HG02970 (cell line): ENCODE measurements at regions not wholly inside any gene's neighbourhood (a gene's known extent, or its start where the extent isn't known, plus 50 kb on each side); places are given as distances from the start of the nearest gene placed in this dataset.

Source experiments
- ATAC-seq: cut with Tn5 transposase; IDR thresholded peaks from one replicate; pipeline ENCODE4 v1.9.1; 2021; ENCODE audit warnings: mild to moderate bottlenecking, moderate library complexity, moderate number of reproducible peaks; ENCODE audit not compliant: unreplicated experiment, low FRiP score

DNA sequence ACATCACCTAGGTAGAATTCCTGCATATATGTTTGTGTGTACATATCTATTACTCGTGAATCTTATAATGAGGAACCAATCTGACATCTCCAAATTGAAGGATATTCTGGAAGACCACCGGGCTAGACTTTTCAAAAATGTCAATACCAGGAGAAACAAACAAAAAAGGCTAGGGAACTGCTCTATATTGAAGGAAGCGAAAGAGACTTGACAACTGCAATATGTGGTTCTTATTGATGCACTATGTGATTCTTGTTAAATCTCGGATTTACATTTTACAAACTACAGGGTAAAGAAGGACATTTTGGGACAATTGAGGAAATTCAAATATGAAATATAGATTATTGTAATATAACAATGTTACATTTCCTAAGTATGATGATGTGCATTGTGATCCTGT lies 137.5 kb upstream of the CCDC54 start:
- ATAC-seq: no peak

DNA sequence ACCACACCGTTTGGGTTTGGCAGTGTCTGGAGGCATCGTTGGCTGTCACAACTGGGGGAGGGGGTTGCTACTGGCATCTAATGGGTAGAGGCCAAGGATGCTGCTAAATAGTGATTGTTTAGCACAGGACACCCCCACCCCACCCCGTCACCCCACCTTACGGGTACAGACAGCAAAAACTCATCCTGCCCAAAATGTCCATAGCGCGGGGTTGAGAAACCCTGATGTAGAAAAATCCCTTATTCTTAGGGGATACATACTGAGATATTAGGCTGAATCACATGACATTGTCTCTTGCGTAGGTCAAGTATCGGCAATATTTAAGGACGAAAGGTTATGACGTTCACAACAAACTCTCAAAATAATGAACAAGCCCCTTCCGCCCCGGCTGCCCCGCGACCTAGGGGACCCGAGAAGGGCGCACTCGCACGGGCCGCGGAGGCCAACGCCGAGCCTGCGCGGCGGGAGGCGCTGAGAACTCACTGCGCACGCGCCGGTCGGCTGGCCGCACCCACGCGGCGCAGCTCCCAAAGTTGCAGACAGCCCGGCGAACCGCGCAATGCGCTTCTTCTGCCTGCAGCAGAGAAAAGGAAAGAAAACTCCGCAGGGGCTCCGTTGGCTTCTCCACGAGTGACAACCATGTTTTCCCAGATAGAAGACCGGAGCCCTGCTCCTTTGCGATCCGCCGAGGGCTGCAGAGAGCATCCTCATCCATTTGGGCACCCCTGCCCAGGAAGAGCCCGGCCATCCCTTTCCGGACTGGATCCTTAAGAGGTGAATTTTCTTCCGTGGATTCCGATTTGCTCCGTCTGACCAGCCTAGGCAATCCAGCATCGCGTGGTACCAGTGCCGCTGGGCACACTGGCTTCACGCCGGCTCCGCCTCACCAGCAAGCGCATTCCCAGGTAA lies 136.8 kb upstream of the CCDC54 start:
- peak; percentile 94 for ATAC-seq

DNA sequence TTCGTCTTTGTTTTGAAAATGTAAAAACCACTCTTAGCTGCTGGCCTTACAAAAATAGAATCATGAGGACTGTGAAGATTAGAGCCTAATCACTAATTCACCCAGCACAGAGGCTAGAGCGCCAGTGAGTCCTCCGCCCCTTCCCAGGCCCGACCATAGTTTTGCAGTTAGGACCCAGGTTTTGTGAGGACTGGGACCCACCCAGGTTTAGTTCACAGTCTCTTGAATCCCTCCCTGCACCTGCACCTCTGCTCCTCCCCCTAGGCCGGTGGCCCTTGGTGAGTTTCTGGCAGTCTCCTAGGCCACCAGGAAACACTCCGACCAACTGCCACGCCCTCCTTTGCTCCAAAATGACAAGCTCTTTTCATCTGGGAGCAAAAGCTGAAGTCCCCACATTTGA lies 136.0 kb upstream of the CCDC54 start:
- no peak for ATAC-seq

DNA sequence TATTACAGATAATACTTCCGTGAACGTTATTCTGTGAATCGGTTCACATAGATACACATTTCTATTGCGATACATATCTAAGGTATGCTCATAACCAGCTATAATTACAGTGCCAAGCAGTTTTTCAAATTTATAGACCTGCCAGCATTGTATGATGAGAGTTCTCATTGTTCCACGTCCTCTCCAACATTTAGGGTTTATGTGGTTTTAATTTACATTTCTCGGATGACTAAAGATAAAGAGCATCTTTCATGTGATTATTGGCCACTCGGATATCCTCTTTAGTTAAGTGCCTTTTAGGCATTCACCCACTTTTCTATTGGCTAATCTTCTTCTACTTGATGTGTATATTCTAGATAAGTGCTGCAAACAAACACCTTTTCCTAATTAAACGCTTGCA lies 134.7 kb upstream of the CCDC54 start:
- no peak for ATAC-seq

DNA sequence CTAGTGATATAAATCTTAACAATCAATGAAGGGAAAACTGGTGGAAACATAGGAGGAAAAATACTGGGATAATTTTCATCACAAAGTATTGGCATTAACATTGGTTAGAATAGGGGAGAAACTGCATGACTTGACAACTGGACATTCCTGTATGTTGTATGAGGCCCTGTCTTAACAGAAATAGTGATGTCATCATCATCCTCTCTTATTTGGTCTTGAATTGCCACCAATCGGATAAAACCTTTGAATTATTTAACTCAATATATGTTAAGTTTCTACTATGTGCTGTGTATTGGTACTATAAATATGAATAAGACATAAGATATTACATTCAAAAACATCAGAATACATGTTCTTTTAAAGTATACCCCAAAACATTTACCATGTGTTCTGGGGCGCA lies 130.1 kb upstream of the CCDC54 start:
- ATAC-seq: no peak

DNA sequence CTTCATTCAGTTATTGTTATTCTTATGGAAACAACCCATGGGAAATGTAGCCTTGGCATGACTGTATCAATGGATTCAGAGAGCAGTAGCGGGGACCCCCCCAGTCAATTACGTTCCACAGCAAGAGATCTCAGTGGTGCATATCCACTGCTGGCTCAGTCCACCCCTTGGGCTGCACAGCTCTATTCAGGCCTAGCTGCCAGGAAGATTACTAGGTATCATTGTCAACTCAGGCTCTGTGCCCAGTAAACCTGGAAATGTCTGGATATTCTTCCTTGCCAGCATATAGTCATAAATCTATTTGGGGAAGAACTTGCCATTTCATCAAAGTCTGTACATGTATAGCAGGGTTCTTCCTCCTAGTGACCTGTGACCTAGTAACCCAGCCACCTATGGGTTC lies 128.1 kb upstream of the CCDC54 start:
- ATAC-seq: no peak

DNA sequence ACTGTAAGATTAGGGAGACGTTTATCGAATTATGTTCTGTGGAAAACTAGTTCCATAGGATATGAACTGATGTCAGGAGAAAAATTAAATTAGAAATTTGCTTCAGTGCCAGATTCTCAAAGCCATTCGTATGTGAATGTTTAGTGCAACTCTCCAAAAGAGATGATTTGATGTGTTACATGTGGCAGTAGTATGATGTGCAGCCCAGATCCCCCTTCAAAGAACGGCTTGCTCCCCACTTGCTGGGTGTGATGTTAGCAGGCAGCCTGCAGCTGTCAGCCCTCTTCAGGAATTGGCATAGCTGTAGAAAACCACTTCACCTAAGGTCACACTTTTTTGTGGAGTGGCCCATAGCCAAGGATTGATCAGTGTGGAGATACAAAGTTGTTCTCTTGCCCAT lies 127.0 kb upstream of the CCDC54 start:
- ATAC-seq: no peak

DNA sequence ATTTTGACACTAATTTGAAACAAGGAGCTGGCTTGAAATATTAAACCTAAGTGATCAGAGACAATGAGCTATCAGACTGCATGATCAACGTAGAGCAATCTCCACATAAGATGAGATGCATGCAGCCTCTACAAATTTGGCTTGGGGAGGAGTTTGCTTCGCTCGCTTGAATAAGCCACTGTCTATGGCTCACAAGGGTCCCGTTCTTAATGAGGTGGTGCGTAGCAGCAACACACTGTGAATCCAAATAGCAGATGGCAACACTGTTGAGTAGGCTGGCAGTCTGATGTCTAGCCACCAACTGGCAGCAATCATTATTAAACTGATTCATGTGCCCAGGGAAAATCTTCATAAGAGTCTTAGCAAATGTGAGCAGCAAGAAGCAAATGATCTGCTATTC lies 125.4 kb upstream of the CCDC54 start:
- ATAC-seq: no peak

DNA sequence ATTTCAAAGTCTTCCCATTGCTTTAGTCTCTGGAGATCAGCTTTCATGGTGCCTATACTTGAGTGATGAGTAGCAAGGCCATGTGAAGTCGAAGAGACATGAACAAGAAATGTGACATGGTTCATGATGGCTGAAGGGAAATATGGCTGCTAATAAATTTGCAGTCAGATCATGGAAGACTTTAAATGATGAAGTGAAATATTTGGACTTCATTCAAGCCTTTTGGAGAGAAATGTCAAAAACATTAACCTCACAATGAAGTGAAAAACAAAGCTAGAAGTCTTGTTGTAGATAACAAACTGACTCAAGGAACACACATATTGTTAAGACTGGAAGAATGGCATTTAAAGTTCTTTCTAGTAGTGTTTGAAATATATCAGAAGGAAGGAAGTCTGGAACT lies 120.3 kb upstream of the CCDC54 start:
- no peak for ATAC-seq

DNA sequence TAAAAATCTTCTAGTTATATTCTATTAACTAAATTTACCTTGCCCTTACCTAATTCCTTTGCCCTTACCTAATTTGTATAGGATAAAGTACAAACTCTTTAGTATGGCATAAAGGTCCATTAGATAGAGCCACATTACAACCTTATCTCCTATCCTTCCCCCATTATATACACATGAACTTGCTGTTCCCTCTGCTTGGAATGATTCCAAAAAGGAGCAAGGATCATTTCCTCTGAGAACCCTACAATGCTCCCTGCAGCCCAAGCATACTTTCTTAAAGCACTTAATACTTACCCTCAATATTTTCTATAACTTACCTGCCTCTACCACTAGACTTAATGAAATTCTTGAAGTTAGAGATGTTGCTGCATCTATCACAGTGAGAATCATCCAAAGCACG lies 118.9 kb upstream of the CCDC54 start:
- no peak for ATAC-seq

DNA sequence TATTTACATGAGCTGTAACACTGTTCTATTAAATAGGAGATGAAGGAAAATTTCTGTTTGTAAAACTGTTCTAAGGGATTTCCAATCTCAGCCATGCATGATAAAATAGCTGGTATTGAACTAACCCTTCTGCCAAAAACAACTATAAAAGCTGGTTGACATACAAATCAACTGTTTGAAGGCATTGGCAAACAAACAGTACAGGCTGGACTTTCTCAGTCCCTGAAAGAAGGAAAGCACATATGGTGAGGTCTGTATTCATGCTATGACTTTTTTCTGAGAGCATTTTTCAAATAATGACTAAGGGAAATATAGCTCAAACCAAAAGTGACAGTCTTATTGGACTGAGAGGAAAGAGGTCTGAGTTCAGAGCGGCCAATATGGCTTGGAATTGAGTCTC lies 117.0 kb upstream of the CCDC54 start:
- ATAC-seq: no peak

DNA sequence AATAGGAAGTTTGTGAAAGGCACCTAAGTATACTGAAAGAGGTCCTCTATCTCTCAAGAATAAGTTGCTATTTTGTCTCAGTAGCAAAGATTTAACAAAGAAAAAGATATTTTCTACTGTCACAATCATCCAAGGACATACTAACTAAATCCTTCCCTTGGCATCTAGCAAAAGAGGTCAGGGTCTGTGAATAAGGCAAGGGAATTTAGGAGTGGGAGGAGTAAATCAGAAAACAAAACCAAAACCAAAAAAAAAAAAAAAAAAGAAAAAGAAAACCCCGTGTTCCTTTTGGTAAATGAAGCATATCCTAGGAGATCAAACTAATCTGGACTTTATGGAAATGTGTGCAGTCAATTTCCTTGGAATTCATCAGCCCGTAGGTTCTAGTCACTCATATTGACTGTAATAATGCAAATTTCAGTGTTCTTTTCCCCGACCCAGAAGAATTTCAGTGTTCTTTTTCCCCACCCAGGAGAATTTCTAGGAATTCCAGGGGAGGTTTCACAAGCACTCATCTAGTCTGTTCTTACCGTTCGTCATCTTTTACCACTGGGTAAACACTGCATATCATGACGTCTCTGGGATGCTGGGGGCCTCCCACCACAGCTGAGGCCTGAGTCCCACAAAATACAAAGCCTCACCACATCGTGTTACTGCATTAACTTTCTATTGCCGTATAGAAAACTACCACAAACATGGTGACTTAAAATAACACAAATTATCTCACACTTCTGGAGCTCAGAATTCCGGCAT lies 113.8 kb upstream of the CCDC54 start:
- no peak for ATAC-seq

DNA sequence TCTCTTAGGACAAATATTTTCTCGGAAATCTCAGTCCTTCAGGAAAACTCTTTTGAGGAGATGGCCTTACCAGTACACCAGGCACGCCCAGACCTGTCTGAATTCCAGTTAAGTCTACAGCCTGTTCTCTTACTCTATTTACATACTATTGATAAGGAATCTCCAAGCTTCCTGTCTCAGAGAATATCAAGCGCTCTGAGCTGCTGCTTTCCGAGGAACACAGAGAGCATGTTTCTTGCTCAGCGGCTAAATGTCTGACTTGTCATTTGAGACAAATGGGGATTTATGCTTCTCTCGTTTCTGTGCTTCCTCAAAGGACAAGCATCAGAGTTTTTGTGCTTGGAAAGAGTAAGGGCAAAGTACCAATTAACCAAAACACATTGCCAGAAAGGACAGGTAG lies 112.4 kb upstream of the CCDC54 start:
- ATAC-seq: no peak

DNA sequence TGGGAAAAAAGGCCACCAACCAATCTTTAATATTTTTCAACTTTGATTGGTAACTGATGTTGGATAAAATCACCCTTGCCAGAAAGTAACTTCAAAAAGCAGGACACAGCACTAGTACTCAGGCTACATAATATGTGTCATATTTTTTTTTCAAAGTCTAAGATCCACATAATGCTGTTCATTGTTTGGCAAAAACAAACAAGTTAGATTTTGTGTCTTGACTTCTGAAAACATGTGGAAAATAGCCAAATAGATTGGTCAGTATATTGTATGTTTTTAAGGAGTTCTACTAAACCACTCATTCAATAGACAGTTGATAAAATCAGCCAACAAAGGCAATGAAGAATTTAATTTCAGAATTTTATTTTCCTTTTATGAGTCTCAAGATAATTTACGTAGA lies 111.7 kb upstream of the CCDC54 start:
- ATAC-seq: no peak

DNA sequence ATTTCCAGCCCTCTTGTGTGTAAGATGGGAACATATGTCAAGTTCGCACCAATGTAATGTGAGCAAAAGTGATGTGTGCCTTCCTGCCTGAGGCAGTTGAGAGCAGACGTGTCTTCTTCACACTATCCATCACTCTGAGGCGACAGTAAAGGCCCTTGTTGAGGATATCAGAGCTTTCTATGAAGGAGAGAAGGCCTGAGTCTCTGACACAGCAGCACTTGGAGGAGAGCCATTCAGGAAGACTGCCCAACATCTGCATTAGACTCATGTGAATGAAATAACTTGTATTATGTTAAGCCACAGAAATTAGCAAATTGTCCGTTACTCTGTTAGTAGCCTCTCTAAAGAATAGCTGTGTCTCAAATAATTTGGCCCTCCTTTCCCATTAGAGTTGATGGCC lies 108.8 kb upstream of the CCDC54 start:
- ATAC-seq: no peak

DNA sequence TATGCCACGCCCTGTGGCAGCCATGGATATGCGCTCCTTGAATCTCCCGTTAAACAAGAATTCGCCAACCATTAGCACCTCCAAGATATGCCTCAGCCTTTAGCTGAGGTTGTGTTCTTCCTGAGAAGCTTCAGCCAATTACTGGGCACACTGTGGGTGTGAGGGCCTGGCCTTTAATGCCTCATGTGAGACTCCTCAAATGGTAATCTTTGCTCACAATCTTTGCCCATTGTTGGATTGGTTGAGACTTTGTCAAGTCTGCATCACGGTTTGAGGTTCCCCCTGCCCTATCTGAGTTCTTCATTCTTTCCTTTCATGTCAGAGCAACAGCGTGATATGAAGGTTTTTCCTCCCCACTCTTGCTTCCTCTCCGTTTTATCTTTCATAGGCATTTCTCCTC lies 108.1 kb upstream of the CCDC54 start:
- no peak for ATAC-seq

DNA sequence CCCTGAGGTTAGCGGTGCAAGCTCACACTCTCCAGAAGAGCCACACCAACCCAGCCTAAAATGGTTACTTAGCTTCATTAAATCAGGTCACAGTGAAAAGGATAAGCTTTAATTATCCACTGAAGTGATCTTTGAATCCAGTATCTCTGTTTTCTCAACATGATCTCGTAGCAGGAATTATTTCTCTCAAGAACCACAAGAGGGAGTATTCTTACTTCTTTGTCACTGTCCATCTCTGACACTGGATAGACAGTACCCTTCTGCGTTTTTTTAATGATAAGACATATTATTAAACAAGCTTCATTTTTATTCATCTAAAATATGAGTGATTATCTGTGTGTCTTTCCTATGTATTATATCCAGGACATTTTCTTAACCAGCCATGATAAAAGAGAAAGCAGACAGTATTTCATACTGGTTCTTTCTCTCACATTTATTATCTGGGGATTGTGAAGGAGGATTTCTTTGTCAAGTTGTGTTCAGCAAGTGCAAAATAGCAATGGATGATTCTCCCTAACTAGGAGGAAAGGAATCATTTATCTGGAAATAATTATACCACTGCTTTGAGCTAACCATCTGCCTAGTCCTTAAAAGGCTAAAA lies 105.4 kb upstream of the CCDC54 start:
- ATAC-seq: no peak

DNA sequence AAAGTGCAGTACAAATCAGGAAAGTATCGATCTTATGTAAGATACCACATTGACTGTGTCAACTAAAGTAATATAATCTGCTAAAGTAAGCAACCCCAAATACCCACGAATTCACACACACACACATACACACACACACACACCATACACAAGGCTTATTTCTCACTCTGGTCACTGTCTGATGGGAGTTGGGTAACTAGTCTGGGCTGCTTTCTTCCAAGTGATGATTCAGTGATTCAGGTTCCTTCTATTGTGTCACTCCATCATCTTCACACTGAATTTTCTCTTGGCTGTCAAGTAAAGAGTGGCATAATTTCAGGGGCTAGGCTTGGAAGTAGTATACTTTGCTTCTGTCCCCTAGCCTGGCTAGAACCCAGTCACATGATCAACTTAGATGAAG lies 104.8 kb upstream of the CCDC54 start:
- ATAC-seq: no peak

DNA sequence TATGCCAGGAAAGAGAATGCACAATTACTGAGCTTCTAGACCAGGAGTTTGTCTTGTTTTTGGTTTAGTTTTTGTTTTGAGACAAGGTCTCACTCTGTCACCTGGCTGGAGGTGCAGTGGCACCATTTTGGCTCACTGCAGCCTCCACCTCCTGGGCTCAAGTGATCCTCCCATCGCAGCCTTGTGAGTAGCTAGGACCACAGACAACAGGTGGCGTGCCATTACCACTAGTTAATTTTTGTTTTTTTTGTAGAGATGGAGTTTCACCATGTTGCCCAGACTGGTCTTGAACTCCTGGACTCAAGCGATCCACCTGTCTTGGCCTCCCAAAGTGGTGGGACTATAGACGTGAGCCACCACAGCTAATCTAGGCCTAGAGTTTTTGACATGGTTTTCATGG lies 104.4 kb upstream of the CCDC54 start:
- ATAC-seq: no peak

DNA sequence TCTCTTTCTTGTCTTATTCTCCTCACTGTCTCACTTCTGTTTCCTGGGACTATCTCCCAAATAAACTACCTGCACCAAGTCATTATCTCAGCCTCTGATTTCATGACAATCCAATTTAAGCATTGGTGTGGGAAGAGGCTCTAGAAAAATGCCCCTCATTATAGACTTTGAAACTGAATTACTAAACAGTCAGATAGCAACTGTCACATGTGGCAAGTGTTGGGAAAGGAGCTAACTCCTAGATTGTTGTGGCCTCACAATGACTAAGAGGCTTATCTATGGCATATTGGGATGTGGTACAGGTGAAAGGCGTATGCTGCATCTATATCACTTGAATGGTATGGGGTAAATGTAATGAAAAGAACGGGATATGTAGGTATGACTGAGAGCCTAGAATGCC lies 103.5 kb upstream of the CCDC54 start:
- no peak for ATAC-seq

DNA sequence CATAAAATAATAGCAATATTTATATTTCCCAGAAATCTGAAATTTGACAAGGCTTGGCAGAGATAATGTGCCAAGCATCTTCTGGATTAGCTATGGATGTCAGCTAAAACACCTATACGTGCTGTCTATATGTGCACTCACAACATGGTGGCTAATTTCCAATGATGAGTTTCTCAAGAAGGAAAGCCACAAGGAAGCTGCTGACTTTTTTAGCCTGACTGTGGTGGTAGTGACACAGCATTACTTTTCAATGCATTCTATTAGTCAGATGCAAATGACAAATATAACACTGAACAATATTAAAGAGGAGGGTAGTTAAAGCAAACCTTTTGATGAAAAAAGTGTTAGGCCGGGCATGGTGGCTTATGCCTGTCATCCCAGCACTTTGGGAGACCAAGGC lies 101.7 kb upstream of the CCDC54 start:
- ATAC-seq: no peak

DNA sequence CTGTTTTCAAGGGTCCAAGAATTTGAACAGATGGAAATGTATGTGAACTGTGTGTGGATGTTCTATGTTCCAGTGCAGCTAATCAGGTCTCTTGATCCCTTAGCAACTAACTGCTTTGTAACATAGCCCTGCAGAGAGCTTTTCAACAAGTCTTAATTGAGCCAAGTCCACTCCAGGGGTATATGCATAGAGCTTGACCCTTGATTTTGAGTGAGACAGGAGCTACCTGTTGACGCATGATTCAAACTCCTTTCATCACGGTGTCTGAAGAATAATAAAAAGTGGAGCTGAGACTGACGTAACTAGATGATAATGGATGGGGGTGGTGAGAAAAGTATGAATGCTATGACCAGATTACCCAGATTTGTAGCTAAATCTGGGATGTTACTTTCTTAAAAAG lies 93.3 kb upstream of the CCDC54 start:
- ATAC-seq: no peak
